ENCODE measurements at regions not wholly inside any gene's neighbourhood (a gene's known extent, or its start where the extent isn't known, plus 50 kb on each side); places are given as distances from the start of the nearest gene placed in this dataset.

GRCh38 chr15:96217983-96218382 lies 112.5 kb upstream of the NR2F2 start:
- TF ChIP-seq CTCF (IDR thresholded peaks at IDR 0.05) (no peak), ATF6 (CRISPR knock-in tag; IDR thresholded peaks at IDR 0.05) (no peak), TEAD4 (CRISPR knock-in tag; IDR thresholded peaks at IDR 0.05) (no peak), GABPB1 (CRISPR knock-in tag; IDR thresholded peaks at IDR 0.05) (no peak)
